Stomach (tissue), 8 donors: ENCODE measurements at regions not wholly inside any gene's neighbourhood (a gene's known extent, or its start where the extent isn't known, plus 50 kb on each side); places are given as distances from the start of the nearest gene placed in this dataset.

Experiments used
- DNase-seq, 2 donors: peaks; one replicate each; pipeline versions ENCODE4 v3.0.0 to v3.0.0-alpha.2; 2013 to 2019
- H3K27ac ChIP-seq, 5 donors: fragments of 200-600 bp in 4 of 5; sonication (generic) in 4 of 5; one replicate each; pipeline ENCODE4 v1.5.1; 2013 to 2019; ENCODE audit warnings: mild to moderate bottlenecking in 1 of 5, moderate library complexity in 1 of 5
- H3K27me3 ChIP-seq, 3 donors: fragments of 200-600 bp; sonication (generic); one replicate each; pipeline ENCODE4 v1.5.1; 2017 to 2019; ENCODE audit warnings: mixed run types in 1 of 3
- H3K36me3 ChIP-seq, 4 donors: fragments of 200-600 bp; sonication (generic); 1 replicate in 3 of 4; 2 replicates in 1 of 4; pipeline ENCODE4 v1.5.1; 2016 to 2019
- H3K4me1 ChIP-seq, 4 donors: fragments of 200-600 bp; sonication (generic); one replicate each; pipeline ENCODE4 v1.5.1; 2016 to 2019
- H3K4me3 ChIP-seq, 4 donors: fragments of 200-600 bp; sonication (generic) in 3 of 4; one replicate each; pipeline ENCODE4 v1.5.1; 2016 to 2019; ENCODE audit warnings: mild to moderate bottlenecking in 1 of 4
- H3K9me3 ChIP-seq, 4 donors: fragments of 200-600 bp; sonication (generic); one replicate each; pipeline ENCODE4 v1.5.1; 2016 to 2019
- CTCF ChIP-seq, 7 experiments: fragments of 450-650 bp in 4 of 7; fragments of 200-600 bp in 3 of 7; sonication (generic) in 3 of 7; IDR thresholded peaks; one replicate each; pipeline ENCODE4 v1.5.1; 2016 to 2019; ENCODE audit warnings: antibody characterized with exemption in 7 of 7, control low read depth in 2 of 7, mild to moderate bottlenecking in 1 of 7
- EP300 ChIP-seq: sonication (generic); formaldehyde crosslinking; IDR thresholded peaks from one replicate; pipeline ENCODE4 v1.6.1; 2017; ENCODE audit warnings: antibody characterized with exemption
- POLR2A ChIP-seq, 4 donors: fragments of 450-650 bp; IDR thresholded peaks; one replicate each; pipeline ENCODE4 v1.6.1; 2016; ENCODE audit warnings: antibody characterized with exemption in 4 of 4, control low read depth in 2 of 4, mild to moderate bottlenecking in 1 of 4, moderate library complexity in 1 of 4
- POLR2AphosphoS5 ChIP-seq, 3 donors: sonication (generic); formaldehyde crosslinking; IDR thresholded peaks; one replicate each; pipeline ENCODE4 v1.6.1; 2016; ENCODE audit warnings: antibody characterized with exemption in 3 of 3
- WGBS, 5 donors: extraction: QIAGEN DNeasy Blood & Tissue Kit in 3 of 5; methylation state at CpG; one replicate each; pipeline versions ENCODE4 v1.1.5 to v1.1.7; 2013 to 2018; 5-methylcytosine and 5-hydroxymethylcytosine counted together
- intact Hi-C: fragments of 100-400 bp; cut with DNase I; formaldehyde crosslinking; loops from one replicate; pipeline ENCODE4 v1.15.1; 2023; ENCODE audit warnings: low total_unique reads
- donor health status: healthy with polysubstance abuse.
- donor health status: Bipolar disorder and iron deficiency.
- donor health status: healthy.

DNA sequence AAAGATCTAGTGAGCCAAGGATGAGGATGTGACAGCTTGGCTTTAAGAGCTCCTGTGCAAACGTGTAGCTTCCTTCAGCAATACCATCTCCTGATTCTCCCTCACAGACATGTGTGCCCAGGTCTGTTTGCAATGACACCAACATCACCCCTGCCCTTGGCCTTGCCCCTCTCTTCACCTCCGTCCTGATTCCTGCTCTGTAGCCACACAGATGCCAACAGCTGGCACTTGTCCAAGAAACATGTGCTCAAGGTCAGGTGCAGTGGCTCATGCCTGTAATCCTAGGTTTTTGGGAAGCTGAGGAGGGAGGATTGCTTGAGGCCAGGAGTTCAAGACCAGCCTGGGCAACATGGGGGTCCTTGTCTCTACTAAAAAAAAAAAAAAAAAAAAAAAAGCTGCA is 103.8 kb upstream of the CRHR1 start:
- peaks cover 0 to 11% (median 7%) of the 10 kb centered on the region in 4 donors for H3K9me3 ChIP-seq
- H3K4me3 ChIP-seq, result no peak overlapping the region
- TF ChIP-seq POLR2A (IDR thresholded peaks at IDR 0.05), result no peak
- no peak for TF ChIP-seq EP300
- TF ChIP-seq POLR2AphosphoS5 (IDR thresholded peaks at IDR 0.05), result no peak
- TF ChIP-seq CTCF (IDR thresholded peaks at IDR 0.05), result no peak
- intact Hi-C loops, result no loop called here
- H3K4me1 ChIP-seq, result no peaks in the 10 kb centered on the region
- H3K36me3 ChIP-seq, result no peaks in the 10 kb centered on the region
- H3K27me3 ChIP-seq, result peaks cover 0 to 33% (median 3%) of the 10 kb centered on the region in 3 donors
- H3K27ac ChIP-seq, result no peak overlapping the region
- 48 to 56% (median 51%) methylated on average over 2 of the region's 2 CpGs for WGBS, 5 donors
- no peak for DNase-seq

DNA sequence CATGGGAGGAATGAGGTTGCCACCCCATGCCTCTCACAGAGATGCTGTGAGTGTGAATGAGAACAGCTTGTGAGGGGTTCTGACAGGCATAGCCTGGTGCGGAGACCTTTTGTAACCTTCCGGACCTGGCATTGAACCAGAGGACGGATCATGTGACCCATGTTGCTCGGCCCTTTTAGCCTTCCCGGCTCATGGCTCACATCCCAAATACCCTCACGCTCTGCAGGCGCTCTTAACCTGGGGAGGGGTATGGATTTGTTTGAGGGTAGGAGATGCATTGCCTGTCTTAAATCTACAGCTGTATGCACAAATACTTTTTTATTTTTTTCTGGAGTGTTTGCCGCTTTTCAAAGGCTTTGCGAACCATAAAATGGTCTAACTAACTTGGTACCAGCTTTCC is 102.4 kb upstream of the CRHR1 start:
- intact Hi-C loops, result no loop called here
- no peak for TF ChIP-seq EP300
- TF ChIP-seq POLR2AphosphoS5 (IDR thresholded peaks at IDR 0.05), result no peak
- no peak for TF ChIP-seq CTCF (IDR thresholded peaks at IDR 0.05)
- no peak for TF ChIP-seq POLR2A (IDR thresholded peaks at IDR 0.05)
- H3K4me3 ChIP-seq, result no peak overlapping the region

GRCh38 chr17:45686250-45686649 is 97.9 kb upstream of the CRHR1 start:
- Histone ChIP-seq H3K4me3 (no peak overlapping the region), H3K36me3 (no peaks in the 10 kb centered on the region), H3K4me1 (no peaks in the 10 kb centered on the region), H3K27ac (no peak overlapping the region), H3K9me3 (no peaks in the 10 kb centered on the region), H3K27me3 (peaks cover 0 to 47% (median 13%) of the 10 kb centered on the region in 3 donors)
- 80 to 90% (median 83%) methylated on average over 4 of the region's 4 CpGs for WGBS, 5 donors
- TF ChIP-seq CTCF (IDR thresholded peaks at IDR 0.05), result no peak
- no peak for TF ChIP-seq POLR2A (IDR thresholded peaks at IDR 0.05)
- no peak for TF ChIP-seq EP300
- TF ChIP-seq POLR2AphosphoS5 (IDR thresholded peaks at IDR 0.05), result no peak
- intact Hi-C loops, result no loop called here
- DNase-seq, result no peak

More for the DNA sequence above, 102.4 kb upstream of the CRHR1 start:
- Histone ChIP-seq H3K9me3 (peaks cover 0 to 11% (median 5%) of the 10 kb centered on the region in 4 donors), H3K36me3 (no peaks in the 10 kb centered on the region), H3K27me3 (peaks cover 0 to 33% (median 2%) of the 10 kb centered on the region in 3 donors), H3K27ac (no peak overlapping the region), H3K4me1 (no peaks in the 10 kb centered on the region)
- WGBS, 5 donors, result 56 to 72% (median 65%) methylated on average over 9 of the region's 9 CpGs
- no peak for DNase-seq

DNA sequence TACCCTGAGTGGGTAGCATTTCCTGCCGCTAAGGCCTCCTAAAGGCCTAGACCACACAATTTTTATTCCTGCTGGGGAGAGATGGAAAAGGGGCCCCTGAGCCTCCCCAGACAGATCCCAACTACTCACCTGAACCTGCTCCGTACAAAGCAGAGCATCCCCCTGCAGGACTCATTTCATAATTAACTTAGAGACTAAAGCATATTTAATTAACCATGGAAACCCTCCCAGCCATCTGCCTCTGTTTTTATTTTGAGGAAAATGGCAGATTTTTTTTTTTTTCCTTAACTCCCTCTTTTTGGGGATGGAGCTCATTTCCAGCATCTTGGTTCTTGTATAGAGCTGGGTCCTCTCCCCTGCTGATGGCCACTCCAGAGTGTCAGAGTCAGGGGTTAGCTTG is 96.5 kb upstream of the CRHR1 start:
- no peak for TF ChIP-seq EP300
- TF ChIP-seq POLR2AphosphoS5 (IDR thresholded peaks at IDR 0.05), result no peak
- TF ChIP-seq POLR2A (IDR thresholded peaks at IDR 0.05), result no peak
- no peak for TF ChIP-seq CTCF (IDR thresholded peaks at IDR 0.05)
- no peak overlapping the region for H3K27ac ChIP-seq
- intact Hi-C loops, result no loop called here
- H3K4me1 ChIP-seq, result no peaks in the 10 kb centered on the region
- peaks cover 0 to 51% (median 13%) of the 10 kb centered on the region in 3 donors for H3K27me3 ChIP-seq
- no peak overlapping the region for H3K4me3 ChIP-seq
- H3K36me3 ChIP-seq, result no peaks in the 10 kb centered on the region
- DNase-seq, result no peak
- no peaks in the 10 kb centered on the region for H3K9me3 ChIP-seq
- 82 to 92% (median 88%) methylated on average over 2 of the region's 2 CpGs for WGBS, 5 donors
